Right atrium auricular region (tissue), 2 donors: ENCODE measurements at regions not wholly inside any gene's neighbourhood (a gene's known extent, or its start where the extent isn't known, plus 50 kb on each side); places are given as distances from the start of the nearest gene placed in this dataset.

Experiments
- DNase-seq: peaks from one replicate; pipeline ENCODE4 v3.0.0-alpha.2; 2019; ENCODE audit warnings: low spot score
- H3K27ac ChIP-seq, 2 donors: fragments of 200-600 bp; sonication (generic); 1 replicate in 1 of 2; 2 replicates in 1 of 2; pipeline ENCODE4 v1.5.1; 2016 to 2019
- H3K27me3 ChIP-seq, 2 donors: fragments of 200-600 bp; sonication (generic); one replicate each; pipeline versions ENCODE4 v1.5.1 to v1.6.0; 2017 to 2019
- H3K36me3 ChIP-seq: fragments of 200-600 bp; sonication (generic); one replicate; pipeline ENCODE4 v1.5.1; 2016
- H3K4me1 ChIP-seq, 2 donors: fragments of 200-600 bp; sonication (generic); one replicate each; pipeline versions ENCODE4 v1.5.1 to v1.6.0; 2017 to 2019
- H3K4me3 ChIP-seq, 2 donors: fragments of 200-600 bp; sonication (generic); 1 replicate in 1 of 2; 2 replicates in 1 of 2; pipeline ENCODE4 v1.5.1; 2017 to 2019; ENCODE audit warnings: mild to moderate bottlenecking in 1 of 2, moderate library complexity in 1 of 2
- H3K9me3 ChIP-seq, 2 donors: fragments of 200-600 bp; sonication (generic); one replicate each; pipeline ENCODE4 v1.5.1; 2019
- CTCF ChIP-seq, 2 donors: fragments of 200-600 bp; sonication (generic); IDR thresholded peaks; one replicate each; pipeline ENCODE4 v1.5.1; 2019; ENCODE audit warnings: antibody characterized with exemption in 2 of 2

GRCh38 chr10:124288928-124289850, 129.5 kb downstream of the OAT start:
- Histone ChIP-seq H3K9me3 (no peaks in the 10 kb centered on the region), H3K27ac (no peak overlapping the region), H3K4me3 (no peak overlapping the region), H3K27me3 (no peaks in the 10 kb centered on the region), H3K4me1 (no peaks in the 10 kb centered on the region), H3K36me3 (no peaks in the 10 kb centered on the region)
- DNase-seq = no peak
- TF ChIP-seq CTCF (IDR thresholded peaks at IDR 0.05) = no peak

GRCh38 chr10:124288486-124288885, 130.2 kb downstream of the OAT start:
- no peaks in the 10 kb centered on the region for H3K4me1 ChIP-seq
- H3K9me3 ChIP-seq = no peaks in the 10 kb centered on the region
- H3K27ac ChIP-seq = no peak overlapping the region
- TF ChIP-seq CTCF (IDR thresholded peaks at IDR 0.05) = no peak
- no peaks in the 10 kb centered on the region for H3K27me3 ChIP-seq
- H3K36me3 ChIP-seq = no peaks in the 10 kb centered on the region
- DNase-seq = no peak
- H3K4me3 ChIP-seq = no peak overlapping the region

- no peaks in the 10 kb centered on the region for H3K36me3 ChIP-seq
- no peak overlapping the region for H3K4me3 ChIP-seq
- H3K9me3 ChIP-seq = no peaks in the 10 kb centered on the region
- no peak for TF ChIP-seq CTCF (IDR thresholded peaks at IDR 0.05)
- no peaks in the 10 kb centered on the region for H3K27me3 ChIP-seq
- no peak overlapping the region for H3K27ac ChIP-seq
- DNase-seq = no peak
- no peaks in the 10 kb centered on the region for H3K4me1 ChIP-seq
Observed at GRCh38 chr10:124287791-124288190, 130.9 kb downstream of the OAT start.

GRCh38 chr10:124287071-124287685, 131.5 kb downstream of the OAT start:
- Histone ChIP-seq H3K4me1 (no peaks in the 10 kb centered on the region), H3K36me3 (no peaks in the 10 kb centered on the region), H3K27ac (no peak overlapping the region), H3K27me3 (no peaks in the 10 kb centered on the region), H3K9me3 (no peaks in the 10 kb centered on the region), H3K4me3 (no peak overlapping the region)
- TF ChIP-seq CTCF (IDR thresholded peaks at IDR 0.05) = no peak
- DNase-seq = no peak

- no peak overlapping the region for H3K27ac ChIP-seq
- H3K4me1 ChIP-seq = no peaks in the 10 kb centered on the region
- no peaks in the 10 kb centered on the region for H3K27me3 ChIP-seq
Observed at GRCh38 chr10:124286621-124287020, 132.1 kb downstream of the OAT start.

More at GRCh38 chr10:124286621-124287020, 132.1 kb downstream of the OAT start:
- no peak for DNase-seq
- TF ChIP-seq CTCF (IDR thresholded peaks at IDR 0.05) = no peak
- H3K4me3 ChIP-seq = no peak overlapping the region
- no peaks in the 10 kb centered on the region for H3K9me3 ChIP-seq
- no peaks in the 10 kb centered on the region for H3K36me3 ChIP-seq
